Loucy (cell line): ENCODE measurements at regions not wholly inside any gene's neighbourhood (a gene's known extent, or its start where the extent isn't known, plus 50 kb on each side); places are given as distances from the start of the nearest gene placed in this dataset.

Experiments used
- CTCF ChIP-seq: fragments of 200-600 bp; sonication (generic); conservative IDR thresholded peaks from 2 replicates; pipeline ENCODE4 v1.5.1; 2014; ENCODE audit warnings: mild to moderate bottlenecking, antibody characterized with exemption, low read length
- EZH2phosphoT487 ChIP-seq: fragments of 200-600 bp; IDR thresholded peaks from 2 replicates; pipeline ENCODE4 v1.6.1; 2018; ENCODE audit warnings: antibody characterized with exemption, mild to moderate bottlenecking, moderate library complexity, borderline replicate concordance

- no peak for TF ChIP-seq CTCF
- no peak for TF ChIP-seq EZH2phosphoT487
Observed at GRCh38 chr13:26980099-26981031, 191.2 kb downstream of the USP12 start.
